GM20000 (cell line): ENCODE measurements at regions not wholly inside any gene's neighbourhood (a gene's known extent, or its start where the extent isn't known, plus 50 kb on each side); places are given as distances from the start of the nearest gene placed in this dataset.

Experiments used
- DNase-seq: peaks from one replicate; pipeline ENCODE4 v3.0.0; 2012; ENCODE audit warnings: low spot score
- TF ChIP-seq, protein P1 (sequence below): IDR thresholded peaks from 2 replicates; pipeline ENCODE4 v1.5.1; 2012; ENCODE audit warnings: mild to moderate bottlenecking, control low read depth; ENCODE audit errors: extremely low read depth, missing control alignments

GRCh38 chr1:185668013-185668412, 66.2 kb upstream of the HMCN1 start:
- DNase-seq, result no peak
- TF ChIP-seq, protein P1, sequence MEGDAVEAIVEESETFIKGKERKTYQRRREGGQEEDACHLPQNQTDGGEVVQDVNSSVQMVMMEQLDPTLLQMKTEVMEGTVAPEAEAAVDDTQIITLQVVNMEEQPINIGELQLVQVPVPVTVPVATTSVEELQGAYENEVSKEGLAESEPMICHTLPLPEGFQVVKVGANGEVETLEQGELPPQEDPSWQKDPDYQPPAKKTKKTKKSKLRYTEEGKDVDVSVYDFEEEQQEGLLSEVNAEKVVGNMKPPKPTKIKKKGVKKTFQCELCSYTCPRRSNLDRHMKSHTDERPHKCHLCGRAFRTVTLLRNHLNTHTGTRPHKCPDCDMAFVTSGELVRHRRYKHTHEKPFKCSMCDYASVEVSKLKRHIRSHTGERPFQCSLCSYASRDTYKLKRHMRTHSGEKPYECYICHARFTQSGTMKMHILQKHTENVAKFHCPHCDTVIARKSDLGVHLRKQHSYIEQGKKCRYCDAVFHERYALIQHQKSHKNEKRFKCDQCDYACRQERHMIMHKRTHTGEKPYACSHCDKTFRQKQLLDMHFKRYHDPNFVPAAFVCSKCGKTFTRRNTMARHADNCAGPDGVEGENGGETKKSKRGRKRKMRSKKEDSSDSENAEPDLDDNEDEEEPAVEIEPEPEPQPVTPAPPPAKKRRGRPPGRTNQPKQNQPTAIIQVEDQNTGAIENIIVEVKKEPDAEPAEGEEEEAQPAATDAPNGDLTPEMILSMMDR, result no peak

- TF ChIP-seq, protein P1, result no peak
- DNase-seq, result no peak
These were observed 67.6 kb upstream of the HMCN1 start for GRCh38 chr1:185666582-185666981.

DNA sequence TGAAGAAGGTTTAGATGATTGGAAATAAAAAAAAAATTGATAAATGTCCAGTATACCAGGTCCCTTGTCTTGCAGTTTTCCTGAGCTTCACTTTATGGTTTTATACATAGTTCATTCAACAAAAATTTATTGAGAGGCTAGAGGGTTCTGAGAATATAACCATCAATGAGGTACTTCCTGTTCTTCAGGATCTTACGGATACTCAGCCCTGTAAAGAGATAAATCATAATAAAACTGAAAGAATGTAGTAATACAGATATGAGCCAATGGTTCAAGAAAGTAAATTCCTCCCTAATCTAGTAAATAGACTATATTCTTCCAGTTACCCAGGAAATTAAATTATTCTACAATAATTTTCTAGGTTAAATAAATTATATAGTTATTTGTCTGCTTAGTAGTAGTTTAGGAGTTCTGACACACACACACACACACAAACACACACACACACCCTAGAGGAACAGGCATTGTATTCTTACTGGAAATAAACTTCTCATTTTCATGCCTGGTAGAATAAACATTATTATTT, 70.4 kb upstream of the HMCN1 start:
- DNase-seq, result no peak
- TF ChIP-seq, protein P1, result no peak

GRCh38 chr1:185663332-185663731, 70.9 kb upstream of the HMCN1 start:
- TF ChIP-seq, protein P1, result no peak
- no peak for DNase-seq

DNA sequence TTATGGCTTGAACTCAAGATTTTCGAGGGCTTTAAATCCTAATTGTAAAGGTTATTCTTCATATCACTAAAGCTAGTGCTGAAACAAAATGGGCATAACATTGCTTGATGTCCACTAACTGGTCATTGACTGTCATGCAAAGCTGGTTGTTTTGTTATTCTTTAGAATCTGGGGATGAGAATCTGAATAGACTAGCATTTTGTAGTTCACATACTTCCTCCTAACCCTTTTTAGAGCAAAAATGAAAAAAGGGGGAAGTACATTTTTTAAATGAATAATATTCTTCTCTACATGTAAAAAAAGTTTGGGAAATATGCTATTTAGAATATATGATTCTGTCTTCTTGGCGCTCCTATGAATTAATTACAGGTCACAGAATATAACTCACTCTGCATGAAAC, 72.2 kb upstream of the HMCN1 start:
- TF ChIP-seq, protein P1, result no peak
- no peak for DNase-seq

DNA sequence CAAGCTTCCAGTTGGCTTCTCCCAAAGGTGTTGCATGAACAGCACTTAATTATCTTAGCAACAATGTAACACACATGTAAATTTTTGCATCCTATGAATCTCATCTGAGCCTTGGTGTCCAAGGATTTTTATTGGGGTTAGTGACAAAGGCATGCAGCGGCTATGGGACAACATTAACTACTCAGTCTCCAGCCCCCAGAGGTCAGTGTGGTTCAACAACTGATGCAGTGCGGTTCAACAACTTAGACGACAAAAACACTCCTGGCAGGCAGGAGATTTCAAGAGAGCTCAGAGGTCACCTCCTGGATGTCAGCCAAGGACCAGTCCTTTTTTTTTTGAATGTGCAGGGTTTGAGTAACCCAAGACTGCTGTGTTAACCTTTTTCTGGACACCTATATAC, 77.5 kb upstream of the HMCN1 start:
- TF ChIP-seq, protein P1, result no peak
- no peak for DNase-seq

DNA sequence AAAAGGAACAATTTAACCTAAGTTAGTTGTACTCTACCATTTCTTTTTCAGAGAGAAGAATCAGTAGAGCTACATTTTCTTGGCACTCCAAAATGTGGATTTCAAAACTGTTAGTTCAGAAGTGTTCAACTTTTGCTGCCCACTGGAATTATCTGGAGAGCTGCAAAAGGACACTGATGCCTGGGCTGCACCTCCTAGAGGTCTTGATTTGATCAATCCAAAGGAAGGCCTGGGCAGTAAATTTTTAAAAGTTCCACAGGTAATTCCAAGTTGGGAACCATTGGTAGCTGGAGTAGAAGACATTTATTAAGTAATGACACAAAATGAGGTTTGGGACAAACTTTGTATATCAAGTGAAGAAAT, 79.3 kb upstream of the HMCN1 start:
- TF ChIP-seq, protein P1, result no peak

More for the DNA sequence above, 79.3 kb upstream of the HMCN1 start:
- DNase-seq, result no peak
